CD14-positive monocyte (primary cell): ENCODE measurements at regions not wholly inside any gene's neighbourhood (a gene's known extent, or its start where the extent isn't known, plus 50 kb on each side); places are given as distances from the start of the nearest gene placed in this dataset.

Experiments
- DNase-seq, 3 donors: peaks; one replicate each; pipeline ENCODE4 v3.0.0-alpha.2; 2011 to 2022
- H2AFZ ChIP-seq: 2 replicates; pipeline ENCODE4 v1.6.0; 2012; ENCODE audit warnings: mild to moderate bottlenecking, low read depth, low read length, inconsistent platforms; ENCODE audit not compliant: insufficient read depth, poor library complexity, severe bottlenecking
- H3K27ac ChIP-seq, 2 donors: 1 replicate in 1 of 2; 2 replicates in 1 of 2; pipeline ENCODE4 v1.5.1; 2012 to 2013; ENCODE audit warnings: low read length in 2 of 2, control low read depth in 1 of 2, inconsistent platforms in 1 of 2, low read depth in 1 of 2, mild to moderate bottlenecking in 1 of 2
- H3K27me3 ChIP-seq, 2 donors: one replicate each; pipeline versions ENCODE4 v1.6.0 to v1.6.1; 2011 to 2013; ENCODE audit warnings: low read length in 2 of 2; ENCODE audit not compliant: control insufficient read depth in 2 of 2, insufficient read depth in 2 of 2
- H3K36me3 ChIP-seq, 2 donors: replicated peaks in 1 of 2; 1 replicate in 1 of 2; 2 replicates in 1 of 2; pipeline versions ENCODE4 v1.5.1 to v1.6.1; 2012 to 2013; ENCODE audit warnings: low read length in 2 of 2, control low read depth in 1 of 2, inconsistent platforms in 1 of 2, mild to moderate bottlenecking in 1 of 2; ENCODE audit not compliant: insufficient read depth in 2 of 2, control insufficient read depth in 1 of 2
- H3K4me1 ChIP-seq, 2 donors: 1 replicate in 1 of 2; 2 replicates in 1 of 2; pipeline versions ENCODE4 v1.5.1 to v1.6.1; 2012 to 2013; ENCODE audit warnings: low read length in 2 of 2, control low read depth in 1 of 2, inconsistent platforms in 1 of 2, mild to moderate bottlenecking in 1 of 2, moderate library complexity in 1 of 2; ENCODE audit not compliant: insufficient read depth in 2 of 2, control insufficient read depth in 1 of 2
- H3K4me2 ChIP-seq: replicated peaks from 2 replicates; pipeline ENCODE3; 2012; ENCODE audit warnings: low read length, moderate library complexity, mild to moderate bottlenecking; ENCODE audit not compliant: poor library complexity, severe bottlenecking; ENCODE audit errors: extremely low read depth
- H3K4me3 ChIP-seq, 3 experiments: fragments of 200-600 bp in 1 of 3; sonication (generic) in 1 of 3; replicated peaks in 1 of 3; 1 replicate in 2 of 3; 2 replicates in 1 of 3; pipeline ENCODE4 v1.5.1; 2011 to 2013; ENCODE audit warnings: low read length in 3 of 3, mild to moderate bottlenecking in 3 of 3, control low read depth in 2 of 3, low read depth in 2 of 3, inconsistent platforms in 1 of 3, moderate library complexity in 1 of 3
- H3K79me2 ChIP-seq: 2 replicates; pipeline ENCODE4 v1.6.0; 2012; ENCODE audit warnings: mild to moderate bottlenecking, control low read depth, inconsistent platforms, low read length, moderate library complexity; ENCODE audit not compliant: insufficient read depth
- H3K9ac ChIP-seq: 2 replicates; pipeline ENCODE4 v1.6.0; 2017; ENCODE audit warnings: low read length, mild to moderate bottlenecking; ENCODE audit not compliant: insufficient read depth, poor library complexity, severe bottlenecking
- H3K9me3 ChIP-seq, 2 donors: replicated peaks in 1 of 2; 1 replicate in 1 of 2; 2 replicates in 1 of 2; pipeline versions ENCODE4 v1.5.1 to v1.6.1; 2012 to 2013; ENCODE audit warnings: low read length in 2 of 2, control low read depth in 1 of 2; ENCODE audit not compliant: control insufficient read depth in 1 of 2, insufficient read depth in 1 of 2
- H4K20me1 ChIP-seq: 2 replicates; pipeline ENCODE4 v1.6.0; 2012; ENCODE audit warnings: mild to moderate bottlenecking, low read length, control low read depth, moderate library complexity; ENCODE audit not compliant: insufficient read depth
- H3K27ac Mint-ChIP-seq, 7 donors: one replicate each; pipeline ENCODE4 v1.8.0; 2020; ENCODE audit warnings: mild to moderate bottlenecking in 7 of 7, mixed read lengths in 7 of 7, moderate library complexity in 6 of 7, inconsistent platforms in 2 of 7
- H3K27me3 Mint-ChIP-seq, 3 donors: one replicate each; pipeline ENCODE4 v1.8.0; 2021 to 2022; ENCODE audit warnings: low read depth in 3 of 3, mild to moderate bottlenecking in 3 of 3, mixed read lengths in 3 of 3, moderate library complexity in 3 of 3, inconsistent platforms in 1 of 3
- H3K36me3 Mint-ChIP-seq, 2 donors: one replicate each; pipeline ENCODE4 v1.8.0; 2020; ENCODE audit warnings: mixed read lengths in 2 of 2, inconsistent platforms in 1 of 2, mild to moderate bottlenecking in 1 of 2
- H3K4me1 Mint-ChIP-seq: one replicate; pipeline ENCODE4 v1.8.0; 2020; ENCODE audit warnings: mild to moderate bottlenecking, mixed read lengths
- H3K4me3 Mint-ChIP-seq, 2 donors: one replicate each; pipeline ENCODE4 v1.8.0; 2020; ENCODE audit warnings: mild to moderate bottlenecking in 2 of 2, mixed read lengths in 2 of 2, moderate library complexity in 1 of 2
- H3K9me3 Mint-ChIP-seq, 7 donors: one replicate each; pipeline ENCODE4 v1.8.0; 2020 to 2022; ENCODE audit warnings: mixed read lengths in 7 of 7, mild to moderate bottlenecking in 6 of 7, moderate library complexity in 6 of 7, inconsistent platforms in 2 of 7
- CTCF ChIP-seq: fragments of 200-600 bp; IDR thresholded peaks from one replicate; pipeline ENCODE4 v1.8.0; 2022; ENCODE audit warnings: antibody characterized with exemption, mild to moderate bottlenecking
- WGBS: methylation state at CpG from one replicate; pipeline ENCODE4 v1.1.5; 2013; ENCODE audit warnings: missing lambda C conversion rate; ENCODE audit not compliant: insufficient coverage; 5-methylcytosine and 5-hydroxymethylcytosine counted together
- intact Hi-C, 2 donors: fragments of 100-400 bp; cut with micrococcal nuclease; formaldehyde crosslinking; loops; one replicate each; pipeline versions ENCODE4 v1.15.0 to v1.15.1; 2023

GRCh38 chr2:59912042-59912441 is 641.4 kb downstream of the BCL11A start:
- no peak overlapping the region for H3K4me3 Mint-ChIP-seq
- Histone ChIP-seq H3K79me2 (no peaks in the 10 kb centered on the region), H3K36me3 (no peaks in the 10 kb centered on the region), H3K4me3 (no peak overlapping the region), H2AFZ (no peak overlapping the region), H4K20me1 (no peaks in the 10 kb centered on the region), H3K9ac (no peak overlapping the region), H3K4me2 (no peak overlapping the region), H3K9me3 (no peaks in the 10 kb centered on the region), H3K4me1 (peaks cover 8% of the 10 kb centered on the region in 2 donors), H3K27me3 (no peaks in the 10 kb centered on the region), H3K27ac (no peak overlapping the region)
- no peak for TF ChIP-seq CTCF
- DNase-seq, result no peak
- WGBS, result no CpG with 5 or more reads among the region's 1 CpG
- H3K36me3 Mint-ChIP-seq, result no peaks in the 10 kb centered on the region
- no peaks in the 10 kb centered on the region for H3K27me3 Mint-ChIP-seq
- H3K9me3 Mint-ChIP-seq, result peaks cover 0 to 2% (median 0%) of the 10 kb centered on the region in 7 donors
- H3K27ac Mint-ChIP-seq, result no peak overlapping the region
- intact Hi-C loops, result no loop called here
- peaks cover 18% of the 10 kb centered on the region for H3K4me1 Mint-ChIP-seq

- no peak overlapping the region for H3K27ac Mint-ChIP-seq
- Histone ChIP-seq H4K20me1 (no peaks in the 10 kb centered on the region), H3K36me3 (no peaks in the 10 kb centered on the region), H2AFZ (no peak overlapping the region), H3K4me1 (peaks cover 8% of the 10 kb centered on the region in 2 donors), H3K4me3 (no peak overlapping the region), H3K9me3 (no peaks in the 10 kb centered on the region), H3K27ac (no peak overlapping the region), H3K9ac (no peak overlapping the region), H3K27me3 (no peaks in the 10 kb centered on the region), H3K4me2 (no peak overlapping the region), H3K79me2 (no peaks in the 10 kb centered on the region)
- intact Hi-C loops, result no loop called here
- H3K4me3 Mint-ChIP-seq, result no peak overlapping the region
- no peak for TF ChIP-seq CTCF
- no peaks in the 10 kb centered on the region for H3K36me3 Mint-ChIP-seq
- peaks cover 18% of the 10 kb centered on the region for H3K4me1 Mint-ChIP-seq
- H3K27me3 Mint-ChIP-seq, result no peaks in the 10 kb centered on the region
- peaks cover 0 to 2% (median 0%) of the 10 kb centered on the region in 7 donors for H3K9me3 Mint-ChIP-seq
- no peak for DNase-seq
- WGBS, result no CpG with 5 or more reads among the region's 1 CpG
Observed at GRCh38 chr2:59910166-59910565, 643.3 kb downstream of the BCL11A start.
